Tibial nerve (tissue), 4 donors: ENCODE measurements at regions not wholly inside any gene's neighbourhood (a gene's known extent, or its start where the extent isn't known, plus 50 kb on each side); places are given as distances from the start of the nearest gene placed in this dataset.

Source experiments
- DNase-seq, 2 donors: peaks; one replicate each; pipeline ENCODE4 v3.0.0-alpha.2; 2019; ENCODE audit warnings: low spot score in 2 of 2
- H3K27ac ChIP-seq, 4 donors: fragments of 200-600 bp; sonication (generic) in 3 of 4; one replicate each; pipeline ENCODE4 v1.5.1; 2017 to 2019; ENCODE audit warnings: mild to moderate bottlenecking in 1 of 4
- H3K27me3 ChIP-seq, 2 donors: fragments of 200-600 bp; sonication (generic) in 1 of 2; one replicate each; pipeline versions ENCODE4 v1.5.1 to v1.6.0; 2017 to 2019
- H3K36me3 ChIP-seq, 3 donors: fragments of 200-600 bp; sonication (generic); one replicate each; pipeline ENCODE4 v1.5.1; 2018 to 2019
- H3K4me1 ChIP-seq, 4 donors: fragments of 200-600 bp; sonication (generic) in 3 of 4; one replicate each; pipeline ENCODE4 v1.5.1; 2017 to 2019
- H3K4me3 ChIP-seq, 4 donors: fragments of 200-600 bp; sonication (generic) in 3 of 4; one replicate each; pipeline ENCODE4 v1.5.1; 2017 to 2019; ENCODE audit warnings: mild to moderate bottlenecking in 1 of 4, moderate library complexity in 1 of 4
- H3K9me3 ChIP-seq, 4 donors: fragments of 200-600 bp; sonication (generic) in 3 of 4; one replicate each; pipeline ENCODE4 v1.5.1; 2017 to 2019
- EP300 ChIP-seq, 2 donors: sonication (generic); formaldehyde crosslinking; IDR thresholded peaks; one replicate each; pipeline ENCODE4 v1.6.1; 2017; ENCODE audit warnings: antibody characterized with exemption in 2 of 2, mild to moderate bottlenecking in 1 of 2
- POLR2A ChIP-seq, 2 donors: fragments of 450-650 bp; IDR thresholded peaks; one replicate each; pipeline ENCODE4 v1.6.1; 2017; ENCODE audit warnings: antibody characterized with exemption in 2 of 2, mild to moderate bottlenecking in 2 of 2, moderate library complexity in 2 of 2
- WGBS, 2 donors: methylation state at CpG; one replicate each; pipeline ENCODE4 v1.1.5; 2018; 5-methylcytosine and 5-hydroxymethylcytosine counted together
- TF ChIP-seq, protein P1 (sequence below), 5 experiments: fragments of 200-600 bp in 3 of 5; fragments of 450-650 bp in 2 of 5; sonication (generic) in 3 of 5; IDR thresholded peaks; one replicate each; pipeline ENCODE4 v1.5.1; 2016 to 2019; ENCODE audit warnings: antibody characterized with exemption in 5 of 5, mild to moderate bottlenecking in 3 of 5, moderate library complexity in 2 of 5

GRCh38 chr2:193276988-193277387 lies 1082.3 kb upstream of the TMEFF2 start:
- no peak for DNase-seq
- TF ChIP-seq, protein P1, sequence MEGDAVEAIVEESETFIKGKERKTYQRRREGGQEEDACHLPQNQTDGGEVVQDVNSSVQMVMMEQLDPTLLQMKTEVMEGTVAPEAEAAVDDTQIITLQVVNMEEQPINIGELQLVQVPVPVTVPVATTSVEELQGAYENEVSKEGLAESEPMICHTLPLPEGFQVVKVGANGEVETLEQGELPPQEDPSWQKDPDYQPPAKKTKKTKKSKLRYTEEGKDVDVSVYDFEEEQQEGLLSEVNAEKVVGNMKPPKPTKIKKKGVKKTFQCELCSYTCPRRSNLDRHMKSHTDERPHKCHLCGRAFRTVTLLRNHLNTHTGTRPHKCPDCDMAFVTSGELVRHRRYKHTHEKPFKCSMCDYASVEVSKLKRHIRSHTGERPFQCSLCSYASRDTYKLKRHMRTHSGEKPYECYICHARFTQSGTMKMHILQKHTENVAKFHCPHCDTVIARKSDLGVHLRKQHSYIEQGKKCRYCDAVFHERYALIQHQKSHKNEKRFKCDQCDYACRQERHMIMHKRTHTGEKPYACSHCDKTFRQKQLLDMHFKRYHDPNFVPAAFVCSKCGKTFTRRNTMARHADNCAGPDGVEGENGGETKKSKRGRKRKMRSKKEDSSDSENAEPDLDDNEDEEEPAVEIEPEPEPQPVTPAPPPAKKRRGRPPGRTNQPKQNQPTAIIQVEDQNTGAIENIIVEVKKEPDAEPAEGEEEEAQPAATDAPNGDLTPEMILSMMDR (IDR thresholded peaks at IDR 0.05), result no peak
- TF ChIP-seq POLR2A (IDR thresholded peaks at IDR 0.05) (no peak), EP300 (IDR thresholded peaks at IDR 0.05) (no peak)

DNA sequence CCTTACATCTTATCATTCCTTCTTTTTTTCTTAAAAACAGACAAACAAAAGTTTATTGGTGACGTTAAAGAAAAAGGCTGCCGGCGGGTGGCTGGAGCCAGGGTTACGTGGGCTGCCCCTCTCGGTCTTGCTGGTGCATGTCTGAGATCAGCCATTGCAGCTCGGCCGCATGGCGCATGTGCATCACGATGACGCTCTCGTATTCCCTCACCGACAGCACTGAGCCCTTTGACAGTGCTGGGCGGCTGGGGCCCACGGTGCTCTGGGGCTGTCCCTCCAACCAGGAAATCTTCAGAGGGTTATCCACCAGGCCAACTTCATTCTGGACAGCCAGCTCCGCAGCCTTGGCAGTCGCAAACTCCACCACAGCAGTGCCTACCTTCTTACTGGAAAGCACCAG lies 1081.8 kb upstream of the TMEFF2 start:
- Histone ChIP-seq H3K36me3 (no peaks in the 10 kb centered on the region), H3K27me3 (no peaks in the 10 kb centered on the region), H3K4me1 (no peaks in the 10 kb centered on the region), H3K27ac (no peak overlapping the region), H3K9me3 (no peaks in the 10 kb centered on the region), H3K4me3 (no peak overlapping the region)
- WGBS, 2 donors, result 94 to 97% methylated on average over 16 of the region's 16 CpGs
- DNase-seq, result no peak
- TF ChIP-seq POLR2A (IDR thresholded peaks at IDR 0.05), result no peak
- TF ChIP-seq, protein P1 (IDR thresholded peaks at IDR 0.05), result no peak
- no peak for TF ChIP-seq EP300 (IDR thresholded peaks at IDR 0.05)

More at GRCh38 chr2:193276988-193277387, 1082.3 kb upstream of the TMEFF2 start:
- Histone ChIP-seq H3K9me3 (no peaks in the 10 kb centered on the region), H3K27me3 (no peaks in the 10 kb centered on the region), H3K4me1 (no peaks in the 10 kb centered on the region), H3K36me3 (no peaks in the 10 kb centered on the region), H3K4me3 (no peak overlapping the region), H3K27ac (no peak overlapping the region)
- WGBS, 2 donors, result 86 to 87% methylated on average over 11 of the region's 11 CpGs

DNA sequence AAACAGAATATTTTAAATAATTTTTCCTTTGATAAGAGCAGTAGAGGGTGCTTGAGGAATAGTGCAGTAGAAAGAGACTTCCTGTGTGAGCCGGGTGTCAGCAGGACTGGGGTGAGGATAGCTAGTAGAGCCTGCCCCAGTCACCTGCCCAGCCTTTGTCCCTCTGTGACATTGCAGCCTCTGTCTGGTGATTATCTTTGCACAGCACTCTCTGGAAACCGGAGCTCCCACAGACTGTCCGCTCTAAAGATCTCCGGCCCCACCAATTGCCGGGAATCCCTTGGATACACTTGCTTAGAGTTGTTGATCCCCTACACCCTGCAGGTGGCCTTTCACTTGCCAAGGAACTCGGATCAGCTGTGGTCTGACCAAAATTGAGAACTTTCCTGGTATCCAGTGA lies 1081.3 kb upstream of the TMEFF2 start:
- no peak for DNase-seq
- Histone ChIP-seq H3K9me3 (no peaks in the 10 kb centered on the region), H3K27me3 (no peaks in the 10 kb centered on the region), H3K4me1 (no peaks in the 10 kb centered on the region), H3K27ac (no peak overlapping the region), H3K4me3 (no peak overlapping the region), H3K36me3 (no peaks in the 10 kb centered on the region)
- TF ChIP-seq, protein P1 (IDR thresholded peaks at IDR 0.05), result no peak
- TF ChIP-seq POLR2A (IDR thresholded peaks at IDR 0.05) (no peak), EP300 (IDR thresholded peaks at IDR 0.05) (no peak)
- 92 to 93% methylated on average over 6 of the region's 6 CpGs for WGBS, 2 donors

DNA sequence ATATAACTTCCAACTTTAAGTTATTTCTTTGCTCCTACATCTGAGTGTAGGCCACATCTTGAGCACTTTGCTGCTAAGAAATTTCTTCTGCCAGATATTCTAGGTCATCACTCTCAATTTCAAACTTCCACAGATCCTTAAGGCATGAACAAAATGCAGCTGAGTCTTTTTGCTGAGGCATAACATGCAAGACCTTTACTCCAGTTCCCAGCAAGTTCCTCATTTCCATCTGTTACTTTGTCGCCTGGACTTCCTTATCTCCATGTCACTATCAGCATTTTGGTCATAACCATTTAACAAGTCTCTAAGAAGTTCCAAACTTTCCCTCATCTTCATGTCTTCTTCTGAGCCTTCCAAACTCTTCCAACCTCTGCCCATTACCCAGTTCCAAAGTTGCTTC lies 1077.3 kb upstream of the TMEFF2 start:
- no peak for TF ChIP-seq EP300 (IDR thresholded peaks at IDR 0.05)
- no peak for TF ChIP-seq POLR2A (IDR thresholded peaks at IDR 0.05)
- TF ChIP-seq, protein P1 (IDR thresholded peaks at IDR 0.05), result no peak
- Histone ChIP-seq H3K36me3 (no peaks in the 10 kb centered on the region), H3K27me3 (no peaks in the 10 kb centered on the region), H3K27ac (no peak overlapping the region), H3K4me1 (no peaks in the 10 kb centered on the region), H3K9me3 (no peaks in the 10 kb centered on the region), H3K4me3 (no peak overlapping the region)
- WGBS, 2 donors, result 78 to 89% methylated on average over 1 of the region's 1 CpG
- no peak for DNase-seq

DNA sequence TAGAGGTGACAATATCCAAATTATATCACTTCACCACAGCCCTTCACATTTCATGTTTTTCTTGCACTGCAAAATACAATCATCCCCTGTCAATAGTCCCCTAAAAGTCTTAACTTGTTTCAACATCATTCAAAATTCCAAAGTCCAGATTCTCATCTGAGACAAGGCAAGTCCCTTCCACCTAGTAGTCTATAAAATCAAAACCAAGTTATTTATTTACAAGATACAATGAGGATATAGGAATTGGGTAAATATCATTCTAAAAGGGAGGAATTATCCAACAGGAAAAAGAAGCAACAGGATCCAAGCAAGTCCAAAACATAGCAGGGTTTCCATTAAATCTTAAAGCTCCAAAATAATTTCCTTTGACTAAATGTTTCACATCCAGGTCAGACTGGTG lies 1076.1 kb upstream of the TMEFF2 start:
- no peaks in the 10 kb centered on the region for H3K9me3 ChIP-seq
- no peak overlapping the region for H3K27ac ChIP-seq
- H3K4me1 ChIP-seq, result no peaks in the 10 kb centered on the region
- H3K4me3 ChIP-seq, result no peak overlapping the region
- no peak for TF ChIP-seq POLR2A (IDR thresholded peaks at IDR 0.05)
- TF ChIP-seq EP300 (IDR thresholded peaks at IDR 0.05), result no peak
- TF ChIP-seq, protein P1 (IDR thresholded peaks at IDR 0.05), result no peak
- DNase-seq, result no peak
- H3K36me3 ChIP-seq, result no peaks in the 10 kb centered on the region
- no peaks in the 10 kb centered on the region for H3K27me3 ChIP-seq
